SH-SY5Y (cell line): ENCODE measurements at regions not wholly inside any gene's neighbourhood (a gene's known extent, or its start where the extent isn't known, plus 50 kb on each side); places are given as distances from the start of the nearest gene placed in this dataset.

Experiments used
- GATA2 ChIP-seq: IDR thresholded peaks from 2 replicates; pipeline ENCODE4 v1.6.1; 2011; ENCODE audit warnings: mild to moderate bottlenecking, low read depth, low read length
- GATA3 ChIP-seq: IDR thresholded peaks from 2 replicates; pipeline ENCODE4 v1.6.1; 2011; ENCODE audit warnings: low read depth, mild to moderate bottlenecking, low read length, moderate library complexity

DNA sequence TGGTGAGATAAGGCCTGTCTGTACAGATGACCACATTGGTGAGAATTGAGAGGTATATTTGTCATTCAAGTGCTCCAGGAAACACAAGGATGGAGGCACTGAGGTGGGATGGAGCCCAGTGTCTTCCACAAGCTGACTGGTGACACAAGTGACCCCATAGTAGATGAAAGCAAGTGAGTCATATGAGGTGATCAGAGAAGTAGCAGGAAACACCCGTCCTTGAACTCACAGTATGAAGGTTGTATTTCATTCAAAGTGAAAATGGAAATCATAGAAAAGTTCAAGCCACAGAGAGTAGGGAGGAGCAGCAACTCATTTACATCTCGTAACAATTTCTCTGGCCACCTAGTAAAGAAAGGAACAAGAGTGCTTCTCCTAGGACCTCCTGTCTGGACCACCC, 609.8 kb downstream of the HS3ST4 start:
- TF ChIP-seq GATA2 (no peak), GATA3 (no peak)
